Right lung (tissue), 2 donors: ENCODE measurements at regions not wholly inside any gene's neighbourhood (a gene's known extent, or its start where the extent isn't known, plus 50 kb on each side); places are given as distances from the start of the nearest gene placed in this dataset.

Experiments
- DNase-seq, 2 donors: peaks; one replicate each; pipeline ENCODE4 v3.0.0-alpha.2; 2013

GRCh38 chr11:80782135-80782885 is 1341.5 kb upstream of the TENM4 start:
- DNase-seq: no peak

- DNase-seq: no peak
Measured at GRCh38 chr11:80779905-80780605, 1339.2 kb upstream of the TENM4 start.

GRCh38 chr11:80778941-80779340 is 1338.1 kb upstream of the TENM4 start:
- no peak for DNase-seq

- no peak for DNase-seq
Measured at GRCh38 chr11:80778432-80778831, 1337.6 kb upstream of the TENM4 start.

- no peak for DNase-seq
Measured at GRCh38 chr11:80773919-80774318, 1333.1 kb upstream of the TENM4 start.

GRCh38 chr11:80771017-80771416 is 1330.2 kb upstream of the TENM4 start:
- DNase-seq: no peak

GRCh38 chr11:80758787-80759186 is 1318.0 kb upstream of the TENM4 start:
- DNase-seq: no peak

- DNase-seq: no peak
Measured at GRCh38 chr11:80748207-80748925, 1307.5 kb upstream of the TENM4 start.

- DNase-seq: no peak
Measured at GRCh38 chr11:80746300-80746699, 1305.5 kb upstream of the TENM4 start.

GRCh38 chr11:80745416-80745815 is 1304.6 kb upstream of the TENM4 start:
- DNase-seq: no peak

- no peak for DNase-seq
Measured at GRCh38 chr11:80733790-80734189, 1293.0 kb upstream of the TENM4 start.

GRCh38 chr11:80733361-80733760 is 1292.5 kb upstream of the TENM4 start:
- DNase-seq: no peak

GRCh38 chr11:80727315-80727714 is 1286.5 kb upstream of the TENM4 start:
- DNase-seq: no peak

GRCh38 chr11:80726236-80726635 is 1285.4 kb upstream of the TENM4 start:
- DNase-seq: no peak

GRCh38 chr11:80724366-80724765 is 1283.5 kb upstream of the TENM4 start:
- no peak for DNase-seq

GRCh38 chr11:80722629-80723028 is 1281.8 kb upstream of the TENM4 start:
- no peak for DNase-seq

GRCh38 chr11:80720295-80720694 is 1279.5 kb upstream of the TENM4 start:
- DNase-seq: no peak

- no peak for DNase-seq
Measured at GRCh38 chr11:80719292-80719646, 1278.4 kb upstream of the TENM4 start.

- DNase-seq: no peak
Measured at GRCh38 chr11:80718611-80719291, 1277.9 kb upstream of the TENM4 start.

- DNase-seq: no peak
Measured at GRCh38 chr11:80702264-80702663, 1261.4 kb upstream of the TENM4 start.

- no peak for DNase-seq
Measured at GRCh38 chr11:80700386-80700785, 1259.6 kb upstream of the TENM4 start.
